AG04449 (cell line): ENCODE measurements at regions not wholly inside any gene's neighbourhood (a gene's known extent, or its start where the extent isn't known, plus 50 kb on each side); places are given as distances from the start of the nearest gene placed in this dataset.

ENCODE experiments used
- CTCF ChIA-PET: fragments of 350-600 bp; formaldehyde crosslinking; extraction: SDS; loops from one replicate; lab custom pipeline; 2021; ENCODE audit warnings: antibody characterized with exemption; lab: Yijun Ruan, JAX
- POLR2A ChIA-PET: fragments of 400-600, 350-600 bp; formaldehyde crosslinking; extraction: SDS; loops from one replicate; lab custom pipeline; 2020; ENCODE audit warnings: antibody characterized with exemption, inconsistent platforms; lab: Yijun Ruan, JAX
- DNase-seq: peaks from one replicate; pipeline ENCODE4 v3.0.0-alpha.2; 2010; ENCODE audit warnings: low read depth, low spot score
- H3K4me3 ChIP-seq: 2 replicates; pipeline ENCODE4 v1.5.1; 2011; ENCODE audit warnings: low read depth, mild to moderate bottlenecking, control low read depth, low read length
- TF ChIP-seq, protein P1 (sequence below): IDR thresholded peaks from one replicate; pipeline ENCODE4 v1.5.1; 2011; ENCODE audit warnings: mild to moderate bottlenecking, moderate library complexity, low read length, control low read depth, inconsistent platforms; ENCODE audit not compliant: insufficient read depth; ENCODE audit errors: missing control alignments

DNA sequence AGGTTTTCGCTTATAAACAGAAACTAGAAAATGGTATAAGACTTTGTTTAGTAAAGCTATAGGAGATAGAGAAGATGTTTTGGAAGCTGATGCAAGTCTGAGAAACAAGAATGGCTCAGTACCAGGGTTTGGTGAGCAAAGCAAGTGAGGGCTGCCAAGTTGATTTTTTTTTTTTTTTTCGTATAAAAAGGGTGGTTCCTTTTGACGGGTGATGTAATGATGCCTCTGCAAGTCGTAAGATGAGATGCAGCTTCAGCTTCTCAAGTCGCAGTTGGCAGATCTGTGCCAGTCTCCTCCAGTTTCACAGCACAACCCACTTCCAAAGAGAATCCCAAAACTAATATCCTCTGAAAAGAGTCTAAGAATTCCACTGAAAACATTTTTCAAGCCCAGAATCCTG is 252.8 kb upstream of the CDH4 start:
- ChIA-PET POLR2A (no interaction called here), CTCF (no interaction called here)
- DNase-seq, result no peak
- TF ChIP-seq, protein P1, sequence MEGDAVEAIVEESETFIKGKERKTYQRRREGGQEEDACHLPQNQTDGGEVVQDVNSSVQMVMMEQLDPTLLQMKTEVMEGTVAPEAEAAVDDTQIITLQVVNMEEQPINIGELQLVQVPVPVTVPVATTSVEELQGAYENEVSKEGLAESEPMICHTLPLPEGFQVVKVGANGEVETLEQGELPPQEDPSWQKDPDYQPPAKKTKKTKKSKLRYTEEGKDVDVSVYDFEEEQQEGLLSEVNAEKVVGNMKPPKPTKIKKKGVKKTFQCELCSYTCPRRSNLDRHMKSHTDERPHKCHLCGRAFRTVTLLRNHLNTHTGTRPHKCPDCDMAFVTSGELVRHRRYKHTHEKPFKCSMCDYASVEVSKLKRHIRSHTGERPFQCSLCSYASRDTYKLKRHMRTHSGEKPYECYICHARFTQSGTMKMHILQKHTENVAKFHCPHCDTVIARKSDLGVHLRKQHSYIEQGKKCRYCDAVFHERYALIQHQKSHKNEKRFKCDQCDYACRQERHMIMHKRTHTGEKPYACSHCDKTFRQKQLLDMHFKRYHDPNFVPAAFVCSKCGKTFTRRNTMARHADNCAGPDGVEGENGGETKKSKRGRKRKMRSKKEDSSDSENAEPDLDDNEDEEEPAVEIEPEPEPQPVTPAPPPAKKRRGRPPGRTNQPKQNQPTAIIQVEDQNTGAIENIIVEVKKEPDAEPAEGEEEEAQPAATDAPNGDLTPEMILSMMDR, result no peak
- no peak overlapping the region for H3K4me3 ChIP-seq

DNA sequence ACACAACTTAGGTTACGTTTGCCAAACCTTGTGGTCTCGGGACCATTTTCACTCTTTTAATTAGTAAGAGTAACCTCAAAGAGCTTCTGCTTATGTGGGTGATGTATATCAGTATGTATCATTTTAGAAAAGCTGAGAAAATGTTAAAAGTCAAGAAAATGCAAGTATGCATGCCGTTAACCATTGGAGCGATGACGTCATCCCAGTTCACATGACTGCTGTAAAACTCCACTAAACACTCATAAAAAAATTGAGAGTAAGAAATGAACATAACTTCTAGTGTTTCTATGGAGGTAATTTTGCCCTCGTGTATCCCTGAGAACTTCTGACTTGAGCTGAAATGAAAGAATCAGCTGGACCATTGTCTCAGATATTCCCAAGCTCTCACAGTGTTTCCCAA is 250.0 kb upstream of the CDH4 start:
- DNase-seq, result no peak
- CTCF ChIA-PET, result interaction anchor here (1.3 kb wide), 1 partner anchor 227 kb away, joined by 3 read pairs; no protein-coding TSS in a partner anchor
- POLR2A ChIA-PET, result no interaction called here
- no peak overlapping the region for H3K4me3 ChIP-seq
- TF ChIP-seq, protein P1, result no peak

DNA sequence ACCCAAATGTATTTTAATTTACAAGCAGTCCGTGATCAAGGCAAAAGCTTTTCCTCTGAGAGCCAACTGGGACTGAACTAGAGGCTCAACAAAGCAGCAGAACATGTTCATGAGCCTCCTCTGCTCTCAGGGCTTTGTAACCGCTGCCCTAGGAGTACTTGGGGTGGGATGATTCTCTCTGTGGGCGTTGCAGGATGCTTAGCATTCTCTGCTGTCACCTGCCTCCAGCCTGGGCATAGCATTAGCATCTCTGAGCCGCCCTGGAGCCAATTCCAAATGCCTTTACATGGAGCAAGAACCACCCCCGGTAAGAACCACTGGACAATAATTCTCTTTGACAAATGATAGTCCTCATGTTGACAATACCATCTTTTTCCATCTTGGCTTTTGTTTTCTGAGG is 237.6 kb upstream of the CDH4 start:
- DNase-seq, result no peak
- POLR2A ChIA-PET, result no interaction called here
- CTCF ChIA-PET, result no interaction called here

DNA sequence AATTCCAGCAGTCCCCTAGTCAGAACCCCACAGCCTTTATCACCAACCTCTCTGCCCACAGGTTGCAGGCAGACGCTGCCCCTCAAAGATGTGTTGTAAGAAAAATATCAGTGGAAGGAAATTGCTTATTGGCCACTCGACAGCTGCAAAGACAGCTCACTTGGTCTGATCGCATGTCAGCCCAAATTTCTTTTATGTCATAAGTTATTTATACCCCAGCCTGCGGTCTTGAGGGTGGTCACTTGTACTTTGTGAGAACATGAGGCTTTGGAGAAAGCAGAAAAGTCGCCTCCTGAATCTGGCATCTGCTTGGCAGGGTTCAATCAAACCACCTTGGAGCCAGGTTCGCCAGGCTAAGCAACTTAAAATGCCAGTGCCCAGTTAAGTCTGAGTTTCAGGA is 236.5 kb upstream of the CDH4 start:
- POLR2A ChIA-PET, result no interaction called here
- CTCF ChIA-PET, result no interaction called here

More for the DNA sequence above, 237.6 kb upstream of the CDH4 start:
- TF ChIP-seq, protein P1, result no peak
- H3K4me3 ChIP-seq, result no peak overlapping the region

DNA sequence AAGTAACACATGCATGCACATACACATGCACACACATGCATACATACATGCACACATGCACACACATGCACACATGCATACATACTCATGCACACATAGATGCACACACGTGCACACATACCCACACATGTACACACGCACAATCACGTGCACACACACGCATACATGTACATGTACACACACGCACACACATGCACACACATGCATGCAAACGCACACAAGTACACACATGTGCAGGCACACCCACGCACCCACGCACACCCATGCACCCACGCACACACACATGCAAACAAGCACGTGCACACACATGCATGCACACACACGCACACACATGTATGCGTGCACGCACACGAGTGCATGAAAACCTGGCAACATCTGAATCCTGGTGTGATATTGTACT is 232.7 kb upstream of the CDH4 start:
- DNase-seq, result no peak
- TF ChIP-seq, protein P1, result no peak

More for the DNA sequence above, 236.5 kb upstream of the CDH4 start:
- TF ChIP-seq, protein P1, result no peak
- no peak overlapping the region for H3K4me3 ChIP-seq
- no peak for DNase-seq

DNA sequence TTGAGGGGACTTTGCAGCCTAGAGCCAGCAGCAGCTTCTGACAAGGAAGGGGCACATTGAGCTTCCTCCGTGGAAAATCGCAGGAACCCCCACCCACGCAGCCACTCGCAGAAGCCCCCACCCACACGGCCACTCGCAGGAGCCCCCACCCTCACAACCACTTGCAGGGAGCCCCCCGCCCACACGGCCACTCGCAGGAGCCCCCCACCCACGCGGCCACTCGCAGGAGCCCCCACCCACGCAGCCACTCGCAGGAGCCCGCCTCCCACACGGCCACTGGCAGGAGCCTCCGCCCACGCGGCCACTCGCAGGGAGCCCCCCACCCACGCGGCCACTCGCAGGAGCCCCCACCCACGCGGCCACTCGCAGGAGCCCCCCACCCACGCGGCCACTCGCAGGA is 228.4 kb upstream of the CDH4 start:
- ChIA-PET POLR2A (no interaction called here), CTCF (no interaction called here)
- TF ChIP-seq, protein P1, result no peak
- DNase-seq, result no peak
- no peak overlapping the region for H3K4me3 ChIP-seq

More for the DNA sequence above, 232.7 kb upstream of the CDH4 start:
- CTCF ChIA-PET, result no interaction called here
- POLR2A ChIA-PET, result no interaction called here
- H3K4me3 ChIP-seq, result no peak overlapping the region
